GM12878 (cell line): ENCODE measurements at regions not wholly inside any gene's neighbourhood (a gene's known extent, or its start where the extent isn't known, plus 50 kb on each side); places are given as distances from the start of the nearest gene placed in this dataset.

Experiments used
- NFIC ChIP-seq: IDR thresholded peaks from 2 replicates; pipeline ENCODE4 v1.6.1; 2012; ENCODE audit warnings: low read depth, mild to moderate bottlenecking, inconsistent platforms, low read length, moderate library complexity
- TF ChIP-seq, protein P1 (sequence below): fragments of 450-650 bp; IDR thresholded peaks from 2 replicates; pipeline ENCODE4 v1.6.1; 2017; ENCODE audit warnings: borderline replicate concordance
- TF ChIP-seq, protein P2 (sequence below), 3 experiments: IDR thresholded peaks in 2 of 3; conservative IDR thresholded peaks in 1 of 3; 2 replicates each; pipeline ENCODE4 v1.5.1; 2011; ENCODE audit warnings: low read depth in 3 of 3, low read length in 3 of 3, mild to moderate bottlenecking in 3 of 3, control low read depth in 2 of 3, moderate library complexity in 2 of 3, inconsistent platforms in 1 of 3, mixed read lengths in 1 of 3; ENCODE audit not compliant: control insufficient read depth in 2 of 3, insufficient read depth in 1 of 3; ENCODE audit errors: extremely low read depth in 1 of 3

DNA sequence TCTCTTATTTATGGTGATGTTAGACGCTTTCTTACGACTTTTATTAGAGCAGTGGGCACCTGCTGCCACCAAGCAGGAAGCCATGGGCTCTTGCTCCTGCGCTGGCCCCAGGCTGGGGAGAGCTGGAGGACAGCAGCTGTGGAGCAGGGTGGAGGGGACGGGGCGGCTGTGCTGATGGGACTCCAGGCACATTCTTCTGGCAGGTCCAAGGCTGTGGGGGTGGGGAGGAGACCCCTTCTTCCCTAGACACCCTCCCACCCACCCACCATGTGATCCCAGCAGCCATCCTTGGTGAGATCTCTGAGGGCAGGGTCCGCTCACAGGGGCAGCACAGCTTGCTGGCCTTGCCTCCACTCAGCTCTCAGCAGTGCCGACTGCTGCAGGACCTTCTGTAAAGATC lies 192.6 kb upstream of the IRX4 start:
- TF ChIP-seq NFIC = no peak
- TF ChIP-seq, protein P1, sequence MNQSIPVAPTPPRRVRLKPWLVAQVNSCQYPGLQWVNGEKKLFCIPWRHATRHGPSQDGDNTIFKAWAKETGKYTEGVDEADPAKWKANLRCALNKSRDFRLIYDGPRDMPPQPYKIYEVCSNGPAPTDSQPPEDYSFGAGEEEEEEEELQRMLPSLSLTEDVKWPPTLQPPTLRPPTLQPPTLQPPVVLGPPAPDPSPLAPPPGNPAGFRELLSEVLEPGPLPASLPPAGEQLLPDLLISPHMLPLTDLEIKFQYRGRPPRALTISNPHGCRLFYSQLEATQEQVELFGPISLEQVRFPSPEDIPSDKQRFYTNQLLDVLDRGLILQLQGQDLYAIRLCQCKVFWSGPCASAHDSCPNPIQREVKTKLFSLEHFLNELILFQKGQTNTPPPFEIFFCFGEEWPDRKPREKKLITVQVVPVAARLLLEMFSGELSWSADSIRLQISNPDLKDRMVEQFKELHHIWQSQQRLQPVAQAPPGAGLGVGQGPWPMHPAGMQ = no peak
- TF ChIP-seq, protein P2, sequence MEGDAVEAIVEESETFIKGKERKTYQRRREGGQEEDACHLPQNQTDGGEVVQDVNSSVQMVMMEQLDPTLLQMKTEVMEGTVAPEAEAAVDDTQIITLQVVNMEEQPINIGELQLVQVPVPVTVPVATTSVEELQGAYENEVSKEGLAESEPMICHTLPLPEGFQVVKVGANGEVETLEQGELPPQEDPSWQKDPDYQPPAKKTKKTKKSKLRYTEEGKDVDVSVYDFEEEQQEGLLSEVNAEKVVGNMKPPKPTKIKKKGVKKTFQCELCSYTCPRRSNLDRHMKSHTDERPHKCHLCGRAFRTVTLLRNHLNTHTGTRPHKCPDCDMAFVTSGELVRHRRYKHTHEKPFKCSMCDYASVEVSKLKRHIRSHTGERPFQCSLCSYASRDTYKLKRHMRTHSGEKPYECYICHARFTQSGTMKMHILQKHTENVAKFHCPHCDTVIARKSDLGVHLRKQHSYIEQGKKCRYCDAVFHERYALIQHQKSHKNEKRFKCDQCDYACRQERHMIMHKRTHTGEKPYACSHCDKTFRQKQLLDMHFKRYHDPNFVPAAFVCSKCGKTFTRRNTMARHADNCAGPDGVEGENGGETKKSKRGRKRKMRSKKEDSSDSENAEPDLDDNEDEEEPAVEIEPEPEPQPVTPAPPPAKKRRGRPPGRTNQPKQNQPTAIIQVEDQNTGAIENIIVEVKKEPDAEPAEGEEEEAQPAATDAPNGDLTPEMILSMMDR (IDR thresholded peaks at IDR 0.05 in 2 of 3, conservative IDR thresholded peaks at IDR 0.05 in 1 of 3; ENCODE audit: control insufficient read depth in 2 of 3, extremely low read depth in 1 of 3, insufficient read depth in 1 of 3, low read depth in 3 of 3, low read length in 3 of 3) = no peak
